Natural killer cell (primary cell): ENCODE measurements at regions not wholly inside any gene's neighbourhood (a gene's known extent, or its start where the extent isn't known, plus 50 kb on each side); places are given as distances from the start of the nearest gene placed in this dataset.

Experiments used
- ATAC-seq, 3 donors: fragments of 150-1000 bp in 2 of 3; fragments of 200-7000 bp in 1 of 3; cut with Tn5 transposase; 1 replicate in 1 of 3; 2 replicates in 2 of 3; pipeline ENCODE4 v1.10.0; 2021; ENCODE audit warnings: mild to moderate bottlenecking in 2 of 3, moderate library complexity in 2 of 3
- DNase-seq, 2 donors: peaks; one replicate each; pipeline versions ENCODE4 v3.0.0 to v3.0.0-alpha.2; 2013 to 2021; ENCODE audit warnings: mixed read lengths in 1 of 2
- H3K27ac ChIP-seq: one replicate; pipeline ENCODE4 v1.5.1; 2013; ENCODE audit warnings: mild to moderate bottlenecking, low read length
- H3K27me3 ChIP-seq: one replicate; pipeline ENCODE4 v1.6.1; 2013; ENCODE audit warnings: low read length; ENCODE audit not compliant: control insufficient read depth, insufficient read depth
- H3K36me3 ChIP-seq: one replicate; pipeline ENCODE4 v1.6.1; 2013; ENCODE audit warnings: low read length; ENCODE audit not compliant: control insufficient read depth, insufficient read depth
- H3K4me1 ChIP-seq: one replicate; pipeline ENCODE4 v1.6.1; 2013; ENCODE audit warnings: low read length; ENCODE audit not compliant: control insufficient read depth, insufficient read depth
- H3K4me3 ChIP-seq: one replicate; pipeline ENCODE4 v1.5.1; 2013; ENCODE audit warnings: low read length
- H3K9me3 ChIP-seq: one replicate; pipeline ENCODE4 v1.6.1; 2013; ENCODE audit warnings: low read length; ENCODE audit not compliant: control insufficient read depth, insufficient read depth
- H3K27ac Mint-ChIP-seq, 2 donors: one replicate each; pipeline ENCODE4 v1.8.0; 2022; ENCODE audit warnings: mild to moderate bottlenecking in 2 of 2, mixed read lengths in 2 of 2, moderate library complexity in 1 of 2
- H3K27me3 Mint-ChIP-seq, 2 donors: one replicate each; pipeline ENCODE4 v1.8.0; 2022; ENCODE audit warnings: low read depth in 2 of 2, mixed read lengths in 2 of 2
- H3K36me3 Mint-ChIP-seq: one replicate; pipeline ENCODE4 v1.8.0; 2022; ENCODE audit warnings: mixed read lengths
- H3K4me1 Mint-ChIP-seq, 2 donors: one replicate each; pipeline ENCODE4 v1.8.0; 2022; ENCODE audit warnings: mixed read lengths in 2 of 2
- H3K4me3 Mint-ChIP-seq: one replicate; pipeline ENCODE4 v1.8.0; 2022; ENCODE audit warnings: mild to moderate bottlenecking, moderate library complexity, mixed read lengths
- H3K9me3 Mint-ChIP-seq, 2 donors: one replicate each; pipeline ENCODE4 v1.8.0; 2022; ENCODE audit warnings: mixed read lengths in 2 of 2
- CTCF ChIP-seq: fragments of 200-600 bp; IDR thresholded peaks from one replicate; pipeline ENCODE4 v1.8.0; 2022; ENCODE audit warnings: antibody characterized with exemption
- WGBS: methylation state at CpG from one replicate; pipeline ENCODE4 v1.1.7; 2013; ENCODE audit warnings: missing lambda C conversion rate; ENCODE audit not compliant: insufficient coverage; 5-methylcytosine and 5-hydroxymethylcytosine counted together
- intact Hi-C: fragments of 100-400 bp; cut with micrococcal nuclease; formaldehyde crosslinking; loops from one replicate; pipeline ENCODE4 v1.14.2; 2022

GRCh38 chr6:30832864-30833263 lies 51.5 kb upstream of the DDR1 start:
- Histone ChIP-seq H3K4me3 (no peak overlapping the region), H3K4me1 (peaks cover 51% of the 10 kb centered on the region), H3K9me3 (no peaks in the 10 kb centered on the region), H3K36me3 (no peaks in the 10 kb centered on the region), H3K27me3 (no peaks in the 10 kb centered on the region), H3K27ac (no peak overlapping the region)
- Mint-ChIP-seq H3K27me3 (peaks cover 0 to 10% of the 10 kb centered on the region in 2 donors), H3K36me3 (no peaks in the 10 kb centered on the region), H3K4me3 (no peak overlapping the region), H3K27ac (peak overlapping the region in 1 of 2 donors; percentile 7), H3K9me3 (no peaks in the 10 kb centered on the region), H3K4me1 (peaks cover 6 to 54% of the 10 kb centered on the region in 2 donors)
- 95% methylated on average over 5 of the region's 5 CpGs for WGBS
- intact Hi-C loops: no loop called here
- TF ChIP-seq CTCF: no peak
- no peak for DNase-seq
- no peak for ATAC-seq

DNA sequence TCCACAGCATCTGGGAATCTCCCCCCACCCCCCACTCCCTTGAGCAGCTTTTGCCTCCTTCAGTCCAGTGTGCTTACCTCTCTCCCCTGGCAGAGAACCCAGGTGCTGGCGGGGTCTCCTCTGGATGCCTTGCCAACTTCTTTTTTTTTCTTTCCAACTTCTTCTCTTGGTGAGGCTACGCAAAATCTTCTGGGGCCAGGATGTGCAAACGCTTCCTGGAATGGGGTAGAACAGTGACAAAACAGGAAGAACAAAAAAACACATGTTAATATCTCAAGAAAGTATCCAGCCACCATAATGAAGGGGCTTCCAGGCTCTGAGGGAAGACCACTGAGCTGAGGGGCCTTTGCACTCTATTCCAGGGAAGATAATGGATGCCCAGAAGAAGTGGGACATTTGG lies 53.9 kb upstream of the DDR1 start:
- intact Hi-C loops: no loop called here
- peak in 2 of 3 donors; percentile 39 to 40 for ATAC-seq
- peak overlapping the region; percentile 91 for H3K4me3 Mint-ChIP-seq
- no peaks in the 10 kb centered on the region for H3K9me3 Mint-ChIP-seq
- Histone ChIP-seq H3K27ac (peak overlapping the region; percentile 77), H3K27me3 (no peaks in the 10 kb centered on the region), H3K36me3 (no peaks in the 10 kb centered on the region), H3K9me3 (no peaks in the 10 kb centered on the region), H3K4me1 (peaks cover 57% of the 10 kb centered on the region), H3K4me3 (peak overlapping the region; percentile 42)
- peak in 1 of 2 donors; percentile 56 for DNase-seq
- H3K27ac Mint-ChIP-seq: peak overlapping the region in 1 of 2 donors; percentile 79
- WGBS: 0% methylated on average over 3 of the region's 3 CpGs
- no peak for TF ChIP-seq CTCF
- H3K36me3 Mint-ChIP-seq: no peaks in the 10 kb centered on the region
- peaks cover 6 to 60% of the 10 kb centered on the region in 2 donors for H3K4me1 Mint-ChIP-seq
- H3K27me3 Mint-ChIP-seq: peaks cover 0 to 10% of the 10 kb centered on the region in 2 donors

- ATAC-seq (no peak), DNase-seq (peak in 1 of 2 donors; percentile 35)
- no peak for TF ChIP-seq CTCF
- intact Hi-C loops: loop anchor here (2.0 kb wide), 1 partner anchor 249 kb away; no protein-coding TSS in a partner anchor
- H3K4me1 ChIP-seq: peaks cover 50% of the 10 kb centered on the region
- H3K27ac Mint-ChIP-seq: peak overlapping the region in 1 of 2 donors; percentile 79
- no peaks in the 10 kb centered on the region for H3K9me3 ChIP-seq
- peak overlapping the region; percentile 42 for H3K4me3 ChIP-seq
- H3K36me3 Mint-ChIP-seq: no peaks in the 10 kb centered on the region
- H3K4me3 Mint-ChIP-seq: peak overlapping the region; percentile 91
- H3K9me3 Mint-ChIP-seq: no peaks in the 10 kb centered on the region
- no peaks in the 10 kb centered on the region for H3K27me3 ChIP-seq
- H3K27ac ChIP-seq: peak overlapping the region; percentile 77
- H3K4me1 Mint-ChIP-seq: peaks cover 6 to 53% of the 10 kb centered on the region in 2 donors
- no peaks in the 10 kb centered on the region for H3K36me3 ChIP-seq
- peaks cover 0 to 10% of the 10 kb centered on the region in 2 donors for H3K27me3 Mint-ChIP-seq
- WGBS: 52% methylated on average over 4 of the region's 6 CpGs
Observed at GRCh38 chr6:30829639-30830255, 54.6 kb upstream of the DDR1 start.

GRCh38 chr6:30829033-30829432 lies 55.3 kb upstream of the DDR1 start:
- Histone ChIP-seq H3K9me3 (no peaks in the 10 kb centered on the region), H3K4me3 (peak overlapping the region; percentile 42), H3K27me3 (no peaks in the 10 kb centered on the region), H3K27ac (peak overlapping the region; percentile 9), H3K36me3 (no peaks in the 10 kb centered on the region), H3K4me1 (peaks cover 43% of the 10 kb centered on the region)
- Mint-ChIP-seq H3K36me3 (no peaks in the 10 kb centered on the region), H3K27ac (peak overlapping the region in 1 of 2 donors; percentile 79), H3K4me3 (peak overlapping the region; percentile 91), H3K4me1 (peaks cover 6 to 47% of the 10 kb centered on the region in 2 donors), H3K27me3 (peaks cover 0 to 15% of the 10 kb centered on the region in 2 donors), H3K9me3 (no peaks in the 10 kb centered on the region)
- intact Hi-C loops: loop anchor here (2.0 kb wide), 1 partner anchor 250 kb away; no protein-coding TSS in a partner anchor
- WGBS: 95% methylated on average over 3 of the region's 4 CpGs
- ATAC-seq (no peak), DNase-seq (no peak)
- TF ChIP-seq CTCF: no peak
